SK-N-SH (cell line): ENCODE measurements at regions not wholly inside any gene's neighbourhood (a gene's known extent, or its start where the extent isn't known, plus 50 kb on each side); places are given as distances from the start of the nearest gene placed in this dataset.

Source experiments
- CTCF ChIA-PET: fragments of 300-600, 350-600 bp; formaldehyde crosslinking; extraction: SDS; loops from one replicate; lab custom pipeline; 2021; lab: Yijun Ruan, JAX
- POLR2A ChIA-PET: fragments of 350-600 bp; sonication (Branson Sonifier 250); formaldehyde crosslinking; extraction: SDS; loops from one replicate; lab custom pipeline; 2020; ENCODE audit warnings: antibody characterized with exemption, inconsistent platforms; lab: Yijun Ruan, JAX
- DNase-seq: peaks from one replicate; pipeline ENCODE4 v3.0.0; 2012
- H2AFZ ChIP-seq: fragments of 200-600 bp; sonication (generic); 2 replicates; pipeline ENCODE4 v1.8.1; 2016; ENCODE audit warnings: antibody characterized with exemption, mild to moderate bottlenecking, low read depth
- H3F3A ChIP-seq: fragments of 200-600 bp; sonication (generic); replicated peaks from 2 replicates; pipeline ENCODE3; 2016; ENCODE audit warnings: antibody characterized with exemption, mild to moderate bottlenecking; ENCODE audit not compliant: insufficient read depth
- H3K27ac ChIP-seq, 2 experiments: fragments of 200-500 bp in 1 of 2; fragments of 200-600 bp in 1 of 2; sonication (Bioruptor generic) in 1 of 2; sonication (generic), shearing (Covaris generic) in 1 of 2; 2 replicates each; pipeline versions ENCODE4 v1.5.1 to v1.6.1; 2014 to 2016; ENCODE audit warnings: low read depth in 2 of 2, inconsistent platforms in 1 of 2, low read length in 1 of 2, mild to moderate bottlenecking in 1 of 2, mixed read lengths in 1 of 2
- H3K27me3 ChIP-seq: fragments of 200-600 bp; sonication (generic), shearing (Covaris generic); 2 replicates; pipeline ENCODE4 v1.6.1; 2016; ENCODE audit warnings: mixed run types; ENCODE audit not compliant: insufficient read depth
- H3K36me3 ChIP-seq, 2 experiments: fragments of 200-500 bp in 1 of 2; fragments of 200-600 bp in 1 of 2; sonication (Bioruptor generic) in 1 of 2; sonication (generic) in 1 of 2; replicated peaks in 1 of 2; 2 replicates each; pipeline versions ENCODE3 to v1.5.1; 2014 to 2016; ENCODE audit warnings: low read length in 1 of 2, mild to moderate bottlenecking in 1 of 2; ENCODE audit not compliant: insufficient read depth in 2 of 2, control insufficient read depth in 1 of 2
- H3K4me1 ChIP-seq, 2 experiments: fragments of 200-500 bp in 1 of 2; fragments of 200-600 bp in 1 of 2; sonication (Bioruptor generic) in 1 of 2; sonication (generic), shearing (Covaris generic) in 1 of 2; 2 replicates each; pipeline versions ENCODE4 v1.5.1 to v1.6.1; 2014 to 2016; ENCODE audit warnings: low read depth in 1 of 2, low read length in 1 of 2, mixed run types in 1 of 2; ENCODE audit not compliant: insufficient read depth in 2 of 2, control insufficient read depth in 1 of 2
- H3K4me2 ChIP-seq: fragments of 200-600 bp; sonication (generic), shearing (Covaris generic); 2 replicates; pipeline ENCODE4 v1.6.1; 2017; ENCODE audit warnings: mixed run types
- H3K4me3 ChIP-seq, 2 experiments: fragments of 200-500 bp in 1 of 2; fragments of 200-600 bp in 1 of 2; sonication (Bioruptor generic) in 1 of 2; sonication (generic), shearing (Covaris generic) in 1 of 2; 2 replicates each; pipeline versions ENCODE4 v1.5.1 to v1.8.1; 2014 to 2016; ENCODE audit warnings: low read depth in 2 of 2, inconsistent platforms in 1 of 2, low read length in 1 of 2, mild to moderate bottlenecking in 1 of 2, mixed read lengths in 1 of 2, moderate library complexity in 1 of 2
- H3K79me2 ChIP-seq: fragments of 200-600 bp; sonication (generic); 2 replicates; pipeline ENCODE4 v1.8.1; 2017; ENCODE audit warnings: mild to moderate bottlenecking; ENCODE audit not compliant: insufficient read depth
- H3K9ac ChIP-seq: fragments of 200-600 bp; sonication (generic); 2 replicates; pipeline ENCODE4 v1.6.1; 2017; ENCODE audit warnings: mixed run types
- H3K9me2 ChIP-seq: fragments of 200-600 bp; sonication (generic); 2 replicates; pipeline ENCODE4 v1.6.1; 2017; ENCODE audit warnings: mixed run types
- H3K9me3 ChIP-seq: fragments of 200-600 bp; sonication (generic); 2 replicates; pipeline ENCODE4 v1.6.1; 2017; ENCODE audit warnings: mixed run types, mild to moderate bottlenecking, moderate library complexity
- H4K20me1 ChIP-seq: fragments of 200-600 bp; sonication (generic); 2 replicates; pipeline ENCODE4 v1.6.1; 2017; ENCODE audit warnings: mild to moderate bottlenecking, mixed run types; ENCODE audit not compliant: insufficient read depth
- EP300 ChIP-seq, 2 experiments: IDR thresholded peaks; 2 replicates each; pipeline versions ENCODE4 v1.4.0 to v1.6.1; 2012; ENCODE audit warnings: borderline replicate concordance in 1 of 2, low read depth in 1 of 2, low read length in 1 of 2
- FOXJ3 ChIP-seq: sonication (generic); formaldehyde crosslinking; IDR thresholded peaks from 2 replicates; pipeline ENCODE4 v1.5.1; 2020; ENCODE audit warnings: mild to moderate bottlenecking, missing genetic modification reagents
- GABPA ChIP-seq: IDR thresholded peaks from 2 replicates; pipeline ENCODE4 v1.4.0; 2012; ENCODE audit warnings: low read depth, mild to moderate bottlenecking
- GATA2 ChIP-seq: sonication (generic); formaldehyde crosslinking; IDR thresholded peaks from 2 replicates; pipeline ENCODE4 v1.5.0; 2020; ENCODE audit warnings: mild to moderate bottlenecking, missing genetic modification reagents
- JUND ChIP-seq: IDR thresholded peaks from 2 replicates; pipeline ENCODE4 v1.4.0; 2012
- MXI1 ChIP-seq: IDR thresholded peaks from 2 replicates; pipeline ENCODE4 v1.6.1; 2012; ENCODE audit warnings: mild to moderate bottlenecking, low read depth, low read length, improper control_type of control experiment
- NFIC ChIP-seq: IDR thresholded peaks from 2 replicates; pipeline ENCODE4 v1.4.0; 2012; ENCODE audit warnings: borderline replicate concordance
- NRF1 ChIP-seq: IDR thresholded peaks from 2 replicates; pipeline ENCODE4 v1.6.1; 2012; ENCODE audit warnings: low read depth, mild to moderate bottlenecking, low read length
- RCOR1 ChIP-seq: fragments of 150-350 bp; IDR thresholded peaks from 2 replicates; pipeline ENCODE4 v1.6.1; 2017; ENCODE audit warnings: antibody characterized with exemption, low read length
- REST ChIP-seq: IDR thresholded peaks from 2 replicates; pipeline ENCODE4 v1.6.1; 2012; ENCODE audit warnings: mild to moderate bottlenecking, low read depth, low read length, moderate library complexity
- RFX5 ChIP-seq: IDR thresholded peaks from 2 replicates; pipeline ENCODE4 v1.6.1; 2012; ENCODE audit warnings: mild to moderate bottlenecking, improper control_type of control experiment, low read length
- SMC3 ChIP-seq: IDR thresholded peaks from 2 replicates; pipeline ENCODE4 v1.6.1; 2012; ENCODE audit warnings: low read depth, low read length, improper control_type of control experiment
- TCF12 ChIP-seq: IDR thresholded peaks from 2 replicates; pipeline ENCODE4 v1.4.0; 2012
- TEAD4 ChIP-seq: IDR thresholded peaks from 2 replicates; pipeline ENCODE4 v1.4.0; 2012; ENCODE audit warnings: mild to moderate bottlenecking, borderline replicate concordance; ENCODE audit not compliant: insufficient read depth
- YY1 ChIP-seq: IDR thresholded peaks from 2 replicates; pipeline ENCODE4 v1.4.0; 2012; ENCODE audit warnings: low read depth, mild to moderate bottlenecking
- WGBS: methylation state at CpG from one replicate; pipeline ENCODE4 v1.1.6; 2017; ENCODE audit warnings: low lambda C conversion rate; 5-methylcytosine and 5-hydroxymethylcytosine counted together
- TF ChIP-seq, protein P1 (sequence below): fragments of 150-350 bp; IDR thresholded peaks from 2 replicates; pipeline ENCODE4 v1.6.1; 2017; ENCODE audit warnings: antibody characterized with exemption, low read length, low read depth, borderline replicate concordance
- TF ChIP-seq, protein P2 (sequence below): IDR thresholded peaks from 2 replicates; pipeline ENCODE4 v1.4.0; 2012; ENCODE audit warnings: low read depth, borderline replicate concordance
- TF ChIP-seq, protein P3 (sequence below): IDR thresholded peaks from 2 replicates; pipeline ENCODE4 v1.4.0; 2012; ENCODE audit warnings: low read depth
- TF ChIP-seq, protein P4 (sequence below): IDR thresholded peaks from 2 replicates; pipeline ENCODE4; 2012

GRCh38 chrX:8289523-8289922 lies 118.5 kb upstream of the VCX2 start:
- H3K4me1 ChIP-seq = no peaks in the 10 kb centered on the region
- H3K79me2 ChIP-seq = no peaks in the 10 kb centered on the region
- no peaks in the 10 kb centered on the region for H3F3A ChIP-seq
- no peak overlapping the region for H3K9ac ChIP-seq
- 0% methylated on average over 1 of the region's 1 CpG for WGBS
- no peak overlapping the region for H2AFZ ChIP-seq
- H3K9me3 ChIP-seq = no peaks in the 10 kb centered on the region
- H3K36me3 ChIP-seq = no peaks in the 10 kb centered on the region
- no peaks in the 10 kb centered on the region for H4K20me1 ChIP-seq
- H3K27ac ChIP-seq = no peak overlapping the region
- ChIA-PET POLR2A (no interaction called here), CTCF (no interaction called here)
- no peaks in the 10 kb centered on the region for H3K9me2 ChIP-seq
- no peak for DNase-seq
- no peak overlapping the region for H3K4me3 ChIP-seq
- no peak overlapping the region for H3K4me2 ChIP-seq
- TF ChIP-seq GABPA (no peak), SMC3 (no peak), YY1 (no peak)
- TF ChIP-seq, protein P1, sequence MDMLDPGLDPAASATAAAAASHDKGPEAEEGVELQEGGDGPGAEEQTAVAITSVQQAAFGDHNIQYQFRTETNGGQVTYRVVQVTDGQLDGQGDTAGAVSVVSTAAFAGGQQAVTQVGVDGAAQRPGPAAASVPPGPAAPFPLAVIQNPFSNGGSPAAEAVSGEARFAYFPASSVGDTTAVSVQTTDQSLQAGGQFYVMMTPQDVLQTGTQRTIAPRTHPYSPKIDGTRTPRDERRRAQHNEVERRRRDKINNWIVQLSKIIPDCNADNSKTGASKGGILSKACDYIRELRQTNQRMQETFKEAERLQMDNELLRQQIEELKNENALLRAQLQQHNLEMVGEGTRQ = no peak
- H3K27me3 ChIP-seq = no peaks in the 10 kb centered on the region

- Histone ChIP-seq H3K4me2 (no peak overlapping the region), H3K9me3 (no peaks in the 10 kb centered on the region), H3K9me2 (no peaks in the 10 kb centered on the region), H3K79me2 (no peaks in the 10 kb centered on the region), H3K27me3 (no peaks in the 10 kb centered on the region), H4K20me1 (no peaks in the 10 kb centered on the region), H3K4me1 (no peaks in the 10 kb centered on the region), H3F3A (no peaks in the 10 kb centered on the region), H3K4me3 (no peak overlapping the region), H2AFZ (no peak overlapping the region), H3K27ac (no peak overlapping the region), H3K9ac (no peak overlapping the region), H3K36me3 (no peaks in the 10 kb centered on the region)
- TF ChIP-seq TCF12 (no peak), NFIC (no peak), RFX5 (no peak), RCOR1 (no peak), JUND (no peak), TEAD4 (no peak), REST (no peak), SMC3 (no peak), EP300 (IDR thresholded peaks at IDR 0.05; ENCODE audit: borderline replicate concordance in 1 of 2, low read depth in 1 of 2, low read length in 1 of 2) (no peak), GATA2 (CRISPR knock-in tag) (no peak), FOXJ3 (no peak), MXI1 (no peak), NRF1 (no peak)
- TF ChIP-seq, protein P2, sequence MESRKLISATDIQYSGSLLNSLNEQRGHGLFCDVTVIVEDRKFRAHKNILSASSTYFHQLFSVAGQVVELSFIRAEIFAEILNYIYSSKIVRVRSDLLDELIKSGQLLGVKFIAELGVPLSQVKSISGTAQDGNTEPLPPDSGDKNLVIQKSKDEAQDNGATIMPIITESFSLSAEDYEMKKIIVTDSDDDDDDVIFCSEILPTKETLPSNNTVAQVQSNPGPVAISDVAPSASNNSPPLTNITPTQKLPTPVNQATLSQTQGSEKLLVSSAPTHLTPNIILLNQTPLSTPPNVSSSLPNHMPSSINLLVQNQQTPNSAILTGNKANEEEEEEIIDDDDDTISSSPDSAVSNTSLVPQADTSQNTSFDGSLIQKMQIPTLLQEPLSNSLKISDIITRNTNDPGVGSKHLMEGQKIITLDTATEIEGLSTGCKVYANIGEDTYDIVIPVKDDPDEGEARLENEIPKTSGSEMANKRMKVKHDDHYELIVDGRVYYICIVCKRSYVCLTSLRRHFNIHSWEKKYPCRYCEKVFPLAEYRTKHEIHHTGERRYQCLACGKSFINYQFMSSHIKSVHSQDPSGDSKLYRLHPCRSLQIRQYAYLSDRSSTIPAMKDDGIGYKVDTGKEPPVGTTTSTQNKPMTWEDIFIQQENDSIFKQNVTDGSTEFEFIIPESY = no peak
- TF ChIP-seq, protein P3, sequence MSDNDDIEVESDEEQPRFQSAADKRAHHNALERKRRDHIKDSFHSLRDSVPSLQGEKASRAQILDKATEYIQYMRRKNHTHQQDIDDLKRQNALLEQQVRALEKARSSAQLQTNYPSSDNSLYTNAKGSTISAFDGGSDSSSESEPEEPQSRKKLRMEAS = no peak
- TF ChIP-seq, protein P1 = no peak
- TF ChIP-seq, protein P4, sequence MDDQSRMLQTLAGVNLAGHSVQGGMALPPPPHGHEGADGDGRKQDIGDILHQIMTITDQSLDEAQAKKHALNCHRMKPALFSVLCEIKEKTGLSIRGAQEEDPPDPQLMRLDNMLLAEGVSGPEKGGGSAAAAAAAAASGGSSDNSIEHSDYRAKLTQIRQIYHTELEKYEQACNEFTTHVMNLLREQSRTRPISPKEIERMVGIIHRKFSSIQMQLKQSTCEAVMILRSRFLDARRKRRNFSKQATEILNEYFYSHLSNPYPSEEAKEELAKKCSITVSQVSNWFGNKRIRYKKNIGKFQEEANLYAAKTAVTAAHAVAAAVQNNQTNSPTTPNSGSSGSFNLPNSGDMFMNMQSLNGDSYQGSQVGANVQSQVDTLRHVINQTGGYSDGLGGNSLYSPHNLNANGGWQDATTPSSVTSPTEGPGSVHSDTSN = no peak
- CTCF ChIA-PET = no interaction called here
- WGBS = 19% methylated on average over 3 of the region's 3 CpGs
- POLR2A ChIA-PET = no interaction called here
- no peak for DNase-seq
These were observed 126.7 kb upstream of the VCX2 start for GRCh38 chrX:8297766-8298165.
